ENCODE measurements at regions not wholly inside any gene's neighbourhood (a gene's known extent, or its start where the extent isn't known, plus 50 kb on each side); places are given as distances from the start of the nearest gene placed in this dataset.

DNA sequence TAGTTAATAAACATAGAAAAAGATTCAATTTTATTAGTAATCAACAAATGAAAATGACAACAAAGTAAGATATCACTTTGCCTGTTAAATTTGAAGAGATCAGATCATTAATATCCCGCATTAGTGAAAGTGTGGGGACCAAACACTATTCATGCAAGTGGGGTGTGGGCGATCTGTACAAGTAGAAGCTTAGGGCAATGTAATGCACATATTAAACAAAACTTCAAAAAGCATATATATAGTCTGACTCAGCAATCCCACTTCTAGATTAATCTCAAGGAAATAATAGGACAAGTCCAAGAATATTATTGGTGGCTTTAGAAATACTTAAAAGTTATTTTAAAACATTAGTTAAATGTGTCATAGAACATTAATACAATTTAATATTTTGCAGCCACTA, 188.5 kb downstream of the LRRC70 start:
- TF ChIP-seq, protein P1, sequence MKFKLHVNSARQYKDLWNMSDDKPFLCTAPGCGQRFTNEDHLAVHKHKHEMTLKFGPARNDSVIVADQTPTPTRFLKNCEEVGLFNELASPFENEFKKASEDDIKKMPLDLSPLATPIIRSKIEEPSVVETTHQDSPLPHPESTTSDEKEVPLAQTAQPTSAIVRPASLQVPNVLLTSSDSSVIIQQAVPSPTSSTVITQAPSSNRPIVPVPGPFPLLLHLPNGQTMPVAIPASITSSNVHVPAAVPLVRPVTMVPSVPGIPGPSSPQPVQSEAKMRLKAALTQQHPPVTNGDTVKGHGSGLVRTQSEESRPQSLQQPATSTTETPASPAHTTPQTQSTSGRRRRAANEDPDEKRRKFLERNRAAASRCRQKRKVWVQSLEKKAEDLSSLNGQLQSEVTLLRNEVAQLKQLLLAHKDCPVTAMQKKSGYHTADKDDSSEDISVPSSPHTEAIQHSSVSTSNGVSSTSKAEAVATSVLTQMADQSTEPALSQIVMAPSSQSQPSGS (CRISPR knock-in tag; IDR thresholded peaks at IDR 0.05), result no peak
- TF ChIP-seq SMC3 (conservative IDR thresholded peaks at IDR 0.05; ENCODE audit: insufficient read depth, low read depth, low read length) (no peak), HNRNPH1 (optimal IDR thresholded peaks at IDR 0.05; ENCODE audit: low read depth, low read length) (no peak), CHD1 (IDR thresholded peaks at IDR 0.05; ENCODE audit: low read length) (no peak)
- TF ChIP-seq, protein P2, sequence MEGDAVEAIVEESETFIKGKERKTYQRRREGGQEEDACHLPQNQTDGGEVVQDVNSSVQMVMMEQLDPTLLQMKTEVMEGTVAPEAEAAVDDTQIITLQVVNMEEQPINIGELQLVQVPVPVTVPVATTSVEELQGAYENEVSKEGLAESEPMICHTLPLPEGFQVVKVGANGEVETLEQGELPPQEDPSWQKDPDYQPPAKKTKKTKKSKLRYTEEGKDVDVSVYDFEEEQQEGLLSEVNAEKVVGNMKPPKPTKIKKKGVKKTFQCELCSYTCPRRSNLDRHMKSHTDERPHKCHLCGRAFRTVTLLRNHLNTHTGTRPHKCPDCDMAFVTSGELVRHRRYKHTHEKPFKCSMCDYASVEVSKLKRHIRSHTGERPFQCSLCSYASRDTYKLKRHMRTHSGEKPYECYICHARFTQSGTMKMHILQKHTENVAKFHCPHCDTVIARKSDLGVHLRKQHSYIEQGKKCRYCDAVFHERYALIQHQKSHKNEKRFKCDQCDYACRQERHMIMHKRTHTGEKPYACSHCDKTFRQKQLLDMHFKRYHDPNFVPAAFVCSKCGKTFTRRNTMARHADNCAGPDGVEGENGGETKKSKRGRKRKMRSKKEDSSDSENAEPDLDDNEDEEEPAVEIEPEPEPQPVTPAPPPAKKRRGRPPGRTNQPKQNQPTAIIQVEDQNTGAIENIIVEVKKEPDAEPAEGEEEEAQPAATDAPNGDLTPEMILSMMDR (IDR thresholded peaks at IDR 0.05 in 2 of 3, conservative IDR thresholded peaks at IDR 0.05 in 1 of 3; ENCODE audit: insufficient read depth in 2 of 3, low read depth in 1 of 3, low read length in 3 of 3), result no peak

All from K562 (cell line).